H1 (cell line): ENCODE measurements at regions not wholly inside any gene's neighbourhood (a gene's known extent, or its start where the extent isn't known, plus 50 kb on each side); places are given as distances from the start of the nearest gene placed in this dataset.

Source experiments
- CTCF ChIA-PET: fragments of 300-600 bp; sonication (Branson Sonifier 250); formaldehyde crosslinking; loops from one replicate; lab custom pipeline; 2021; ENCODE audit not compliant: partially characterized antibody; lab: Charles Lee
- POLR2A ChIA-PET: fragments of 300-600 bp; sonication (Branson Sonifier 250); formaldehyde crosslinking; loops from one replicate; lab custom pipeline; 2021; ENCODE audit warnings: inconsistent platforms; ENCODE audit not compliant: partially characterized antibody; lab: Charles Lee
- DNase-seq, 2 experiments: peaks; one replicate each; pipeline versions ENCODE4 v3.0.0 to v3.0.0-alpha.2; 2010 to 2022; ENCODE audit warnings: low spot score in 2 of 2, low read depth in 1 of 2, mixed read lengths in 1 of 2
- FAIRE-seq: peaks from 2 replicates; lab custom pipeline; 2011; peaks lifted over from hg19 to GRCh38; lab: Jason Lieb, UNC
- H2AFZ ChIP-seq: 2 replicates; pipeline ENCODE4 v1.8.1; 2012; ENCODE audit warnings: low read length, inconsistent platforms
- H2AK5ac ChIP-seq: 2 replicates; pipeline ENCODE4 v1.6.1; 2013; ENCODE audit warnings: low read depth, low read length
- H2BK120ac ChIP-seq: replicated peaks from 2 replicates; pipeline ENCODE3; 2013; ENCODE audit warnings: low read depth, low read length, inconsistent platforms
- H2BK12ac ChIP-seq: 2 replicates; pipeline ENCODE4 v1.6.1; 2013; ENCODE audit warnings: low read depth, low read length
- H2BK15ac ChIP-seq: 2 replicates; pipeline ENCODE4 v1.6.1; 2013; ENCODE audit warnings: low read length
- H2BK20ac ChIP-seq: 2 replicates; pipeline ENCODE4 v1.6.1; 2013; ENCODE audit warnings: low read length
- H2BK5ac ChIP-seq: 2 replicates; pipeline ENCODE4 v1.6.1; 2013; ENCODE audit warnings: low read depth, low read length
- H3K14ac ChIP-seq: 2 replicates; pipeline ENCODE4 v1.6.1; 2013; ENCODE audit warnings: inconsistent platforms; ENCODE audit not compliant: insufficient read length
- H3K18ac ChIP-seq: 2 replicates; pipeline ENCODE4 v1.6.1; 2013; ENCODE audit warnings: low read length; ENCODE audit errors: extremely low read depth
- H3K23ac ChIP-seq: 2 replicates; pipeline ENCODE4 v1.6.1; 2013; ENCODE audit warnings: inconsistent platforms; ENCODE audit not compliant: insufficient read length
- H3K23me2 ChIP-seq: 2 replicates; pipeline ENCODE4 v1.6.1; 2013; ENCODE audit warnings: low read depth, low read length
- H3K27ac ChIP-seq: 2 replicates; pipeline ENCODE4 v1.6.1; 2011; ENCODE audit warnings: low read depth, low read length, inconsistent platforms
- H3K27me3 ChIP-seq, 4 experiments: replicated peaks in 1 of 4; 1 replicate in 1 of 4; 2 replicates in 3 of 4; pipeline versions ENCODE4 v1.6.1 to v1.8.1; 2011 to 2013; ENCODE audit warnings: low read length in 3 of 4, mild to moderate bottlenecking in 3 of 4, inconsistent platforms in 2 of 4, mixed read lengths in 2 of 4, moderate library complexity in 1 of 4; ENCODE audit not compliant: control insufficient read depth in 3 of 4, insufficient read depth in 3 of 4; ENCODE audit errors: extremely low read depth in 1 of 4
- H3K36me3 ChIP-seq, 4 experiments: 2 replicates each; pipeline versions ENCODE4 v1.6.1 to v1.8.1; 2011 to 2013; ENCODE audit warnings: mild to moderate bottlenecking in 4 of 4, low read length in 3 of 4, moderate library complexity in 2 of 4, control low read depth in 1 of 4, inconsistent platforms in 1 of 4; ENCODE audit not compliant: insufficient read depth in 4 of 4, control insufficient read depth in 2 of 4
- H3K4ac ChIP-seq: replicated peaks from 2 replicates; pipeline ENCODE3; 2013; ENCODE audit warnings: low read length, low read depth, mixed read lengths, inconsistent platforms; ENCODE audit not compliant: insufficient read length
- H3K4me1 ChIP-seq, 4 experiments: replicated peaks in 1 of 4; 1 replicate in 1 of 4; 2 replicates in 3 of 4; pipeline versions ENCODE4 v1.6.1 to v1.8.1; 2011 to 2013; ENCODE audit warnings: low read length in 3 of 4, inconsistent platforms in 2 of 4, mixed read lengths in 1 of 4; ENCODE audit not compliant: insufficient read depth in 4 of 4, control insufficient read depth in 3 of 4
- H3K4me2 ChIP-seq, 2 experiments: 2 replicates each; pipeline versions ENCODE4 v1.6.1 to v1.8.1; 2011 to 2013; ENCODE audit warnings: low read depth in 2 of 2, low read length in 2 of 2, control low read depth in 1 of 2, inconsistent platforms in 1 of 2, mild to moderate bottlenecking in 1 of 2; ENCODE audit not compliant: insufficient read depth in 1 of 2
- H3K4me3 ChIP-seq, 4 experiments: fragments of 200-600, 300-600 bp in 1 of 4; sonication (generic), shearing (Covaris generic), sonication (Bioruptor Twin) in 1 of 4; 2 replicates each; pipeline versions ENCODE4 v1.5.1 to v1.8.1; 2011 to 2016; ENCODE audit warnings: low read length in 4 of 4, low read depth in 3 of 4, control low read depth in 2 of 4, inconsistent platforms in 2 of 4, mild to moderate bottlenecking in 2 of 4, mixed read lengths in 1 of 4, moderate library complexity in 1 of 4; ENCODE audit not compliant: insufficient read depth in 2 of 4; ENCODE audit errors: extremely low read depth in 1 of 4
- H3K56ac ChIP-seq: replicated peaks from 2 replicates; pipeline ENCODE3; 2013; ENCODE audit warnings: low read depth, mild to moderate bottlenecking, mixed read lengths, low read length, inconsistent platforms; ENCODE audit not compliant: insufficient read length
- H3K79me1 ChIP-seq: 2 replicates; pipeline ENCODE4 v1.6.1; 2013; ENCODE audit warnings: low read depth, low read length, control low read depth
- H3K79me2 ChIP-seq, 2 experiments: 2 replicates each; pipeline versions ENCODE4 v1.6.1 to v1.8.1; 2012 to 2013; ENCODE audit warnings: low read length in 2 of 2, mild to moderate bottlenecking in 2 of 2, inconsistent platforms in 1 of 2; ENCODE audit not compliant: insufficient read depth in 2 of 2, control insufficient read depth in 1 of 2
- H3K9ac ChIP-seq, 4 experiments: replicated peaks in 1 of 4; 1 replicate in 1 of 4; 2 replicates in 3 of 4; pipeline versions ENCODE4 v1.6.1 to v1.8.1; 2011 to 2013; ENCODE audit warnings: low read depth in 3 of 4, low read length in 3 of 4, control low read depth in 2 of 4, mild to moderate bottlenecking in 2 of 4, moderate library complexity in 2 of 4, inconsistent platforms in 1 of 4; ENCODE audit errors: extremely low read depth in 1 of 4
- H3K9me3 ChIP-seq, 2 experiments: 2 replicates each; pipeline versions ENCODE4 v1.6.1 to v1.8.1; 2012 to 2013; ENCODE audit warnings: mild to moderate bottlenecking in 2 of 2, moderate library complexity in 2 of 2, control low read depth in 1 of 2, inconsistent platforms in 1 of 2, low read depth in 1 of 2, low read length in 1 of 2, mixed read lengths in 1 of 2; ENCODE audit not compliant: insufficient read depth in 2 of 2
- H4K20me1 ChIP-seq, 2 experiments: replicated peaks in 1 of 2; 2 replicates each; pipeline versions ENCODE3 to v1.8.1; 2011 to 2013; ENCODE audit warnings: inconsistent platforms in 2 of 2, low read length in 2 of 2, mild to moderate bottlenecking in 1 of 2; ENCODE audit not compliant: insufficient read depth in 2 of 2, control insufficient read depth in 1 of 2
- H4K5ac ChIP-seq: 2 replicates; pipeline ENCODE4 v1.6.1; 2013; ENCODE audit warnings: low read length, low read depth, mixed read lengths, inconsistent platforms; ENCODE audit not compliant: insufficient read length
- H4K8ac ChIP-seq: 2 replicates; pipeline ENCODE4 v1.8.0; 2013; ENCODE audit warnings: mild to moderate bottlenecking, moderate library complexity, low read length, inconsistent platforms; ENCODE audit not compliant: insufficient read depth; ENCODE audit errors: extremely low read depth
- H4K91ac ChIP-seq: replicated peaks from 2 replicates; pipeline ENCODE3; 2013; ENCODE audit warnings: low read length, mixed read lengths, inconsistent platforms; ENCODE audit not compliant: insufficient read length
- BCL11A ChIP-seq, 2 experiments: IDR thresholded peaks; one replicate each; pipeline ENCODE4 v1.6.1; 2011; ENCODE audit warnings: low read depth in 2 of 2, low read length in 2 of 2, mild to moderate bottlenecking in 2 of 2
- CREB1 ChIP-seq: IDR thresholded peaks from 2 replicates; pipeline ENCODE4 v1.6.1; 2012; ENCODE audit warnings: inconsistent platforms
- CTBP2 ChIP-seq: IDR thresholded peaks from 2 replicates; pipeline ENCODE4 v1.7.0; 2011; ENCODE audit warnings: borderline replicate concordance, mild to moderate bottlenecking, moderate library complexity, mixed read lengths, low read length; ENCODE audit not compliant: insufficient read depth, insufficient read length
- EP300 ChIP-seq, 2 experiments: IDR thresholded peaks; 1 replicate in 1 of 2; 2 replicates in 1 of 2; pipeline ENCODE4 v1.6.1; 2011 to 2012; ENCODE audit warnings: low read depth in 2 of 2, low read length in 2 of 2, mild to moderate bottlenecking in 2 of 2, borderline replicate concordance in 1 of 2, inconsistent platforms in 1 of 2, moderate library complexity in 1 of 2
- NRF1 ChIP-seq: IDR thresholded peaks from 2 replicates; pipeline ENCODE4 v1.6.1; 2011; ENCODE audit warnings: mild to moderate bottlenecking, low read depth, low read length, improper control_type of control experiment
- RBBP5 ChIP-seq: IDR thresholded peaks from 2 replicates; pipeline ENCODE4 v1.7.1; 2012; ENCODE audit warnings: low read depth, mild to moderate bottlenecking, inconsistent platforms, low read length, moderate library complexity, borderline replicate concordance
- WGBS, 2 experiments: shearing (Covaris generic) in 1 of 2; methylation state at CpG; one replicate each; pipeline versions ENCODE4 v1.1.6 to v1.1.7; 2013 to 2015; ENCODE audit warnings: low lambda C conversion rate in 2 of 2, mixed read lengths in 2 of 2, inconsistent platforms in 1 of 2, low coverage in 1 of 2, missing lambda C conversion rate in 1 of 2; ENCODE audit not compliant: insufficient replicate concordance in 2 of 2, insufficient coverage in 1 of 2, insufficient read length in 1 of 2; ENCODE audit errors: extremely low coverage in 1 of 2, missing lambda C conversion rate in 1 of 2; 5-methylcytosine and 5-hydroxymethylcytosine counted together
- TF ChIP-seq, protein P1 (sequence below): IDR thresholded peaks from 2 replicates; pipeline ENCODE4 v1.6.1; 2012; ENCODE audit warnings: inconsistent platforms
- TF ChIP-seq, protein P2 (sequence below): IDR thresholded peaks from 2 replicates; pipeline ENCODE4 v1.6.1; 2011; ENCODE audit warnings: low read depth, mild to moderate bottlenecking, low read length; ENCODE audit not compliant: insufficient read depth

GRCh38 chr16:86379505-86379846 is 130.9 kb upstream of the FOXF1 start:
- no peak overlapping the region for H4K5ac ChIP-seq
- H2AK5ac ChIP-seq, result no peak overlapping the region
- H3K4ac ChIP-seq, result no peak overlapping the region
- H3K18ac ChIP-seq, result no peak overlapping the region
- H2BK12ac ChIP-seq, result no peak overlapping the region
- H4K20me1 ChIP-seq, result no peaks in the 10 kb centered on the region
- H4K8ac ChIP-seq, result no peak overlapping the region
- no peak overlapping the region for H2AFZ ChIP-seq
- ChIA-PET CTCF (interaction anchor here (0.6 to 1.3 kb wide), 4 partner anchors 11 to 138 kb away, joined by 3 to 4 read pairs (median 3); no protein-coding TSS in a partner anchor), POLR2A (no interaction called here)
- no peak overlapping the region for H4K91ac ChIP-seq
- DNase-seq, result no peak
- 93% methylated on average over 9 of the region's 9 CpGs; no CpG with 5 or more reads in 1 of the 2 experiments for WGBS, 2 experiments
- no peak overlapping the region for H2BK5ac ChIP-seq
- H3K56ac ChIP-seq, result no peak overlapping the region
- no peak overlapping the region for H2BK15ac ChIP-seq
- H3K23ac ChIP-seq, result no peak overlapping the region
- no peaks in the 10 kb centered on the region for H3K79me1 ChIP-seq
- no peak overlapping the region for H3K4me3 ChIP-seq
- H3K9ac ChIP-seq, result no peak overlapping the region
- no peak overlapping the region for H3K27ac ChIP-seq
- no peaks in the 10 kb centered on the region for H3K79me2 ChIP-seq
- no peak overlapping the region for H3K14ac ChIP-seq
- H3K4me2 ChIP-seq, result no peak overlapping the region
- H3K36me3 ChIP-seq, result no peaks in the 10 kb centered on the region
- peaks cover 0 to 3% of the 10 kb centered on the region in 2 experiments; a peak in 1 of 4 replicates for H3K9me3 ChIP-seq
- TF ChIP-seq NRF1 (no peak), RBBP5 (no peak), CTBP2 (no peak), CREB1 (no peak), EP300 (IDR thresholded peaks at IDR 0.05; ENCODE audit: borderline replicate concordance in 1 of 2, low read depth in 2 of 2, low read length in 2 of 2) (no peak), BCL11A (IDR thresholded peaks at IDR 0.05; ENCODE audit: low read depth in 2 of 2, low read length in 2 of 2) (no peak)
- TF ChIP-seq, protein P1, sequence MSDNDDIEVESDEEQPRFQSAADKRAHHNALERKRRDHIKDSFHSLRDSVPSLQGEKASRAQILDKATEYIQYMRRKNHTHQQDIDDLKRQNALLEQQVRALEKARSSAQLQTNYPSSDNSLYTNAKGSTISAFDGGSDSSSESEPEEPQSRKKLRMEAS, result no peak
- TF ChIP-seq, protein P2, sequence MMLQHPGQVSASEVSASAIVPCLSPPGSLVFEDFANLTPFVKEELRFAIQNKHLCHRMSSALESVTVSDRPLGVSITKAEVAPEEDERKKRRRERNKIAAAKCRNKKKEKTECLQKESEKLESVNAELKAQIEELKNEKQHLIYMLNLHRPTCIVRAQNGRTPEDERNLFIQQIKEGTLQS, result no peak
- TF ChIP-seq, all 59 proteins: peak for 0
- Histone ChIP-seq H3K23me2 (no peaks in the 10 kb centered on the region; the same call in 1 of the 2 replicates), H2BK20ac (no peak overlapping the region), H2BK120ac (no peak overlapping the region), H3K27me3 (peaks cover 0 to 2% (median 0%) of the 10 kb centered on the region in 4 experiments; a peak in 2 of 7 replicates), H3K4me1 (peaks cover 0 to 3% (median 0%) of the 10 kb centered on the region in 4 experiments; a peak in 4 of 7 replicates)
- FAIRE-seq, result no peak
